ENCODE measurements at regions not wholly inside any gene's neighbourhood (a gene's known extent, or its start where the extent isn't known, plus 50 kb on each side); places are given as distances from the start of the nearest gene placed in this dataset.

- intact Hi-C loops (cut with DNase I), result no loop called here
- WGBS, 3 donors, result 21 to 37% (median 26%) methylated on average over 4 of the region's 4 CpGs
These were observed 100.4 kb upstream of the SEMA3D start for GRCh38 chr7:85287106-85287825.

GRCh38 chr7:85286446-85286845, 99.6 kb upstream of the SEMA3D start:
- TF ChIP-seq CTCF (IDR thresholded peaks at IDR 0.05), result no peak
- Histone ChIP-seq H3K4me1 (no peaks in the 10 kb centered on the region), H3K27ac (no peak overlapping the region), H3K27me3 (ENCODE audit: insufficient read depth in 3 of 3, low read length in 2 of 3) (no peaks in the 10 kb centered on the region), H3K4me3 (no peak overlapping the region), H3K36me3 (ENCODE audit: insufficient read depth in 1 of 2, low read depth in 1 of 2) (no peaks in the 10 kb centered on the region), H3K9me3 (no peaks in the 10 kb centered on the region)
- 23 to 36% (median 24%) methylated on average over 3 of the region's 3 CpGs for WGBS, 3 donors
- DNase-seq, result no peak
- no peak for ATAC-seq
- intact Hi-C loops (cut with DNase I), result no loop called here

More at GRCh38 chr7:85287106-85287825, 100.4 kb upstream of the SEMA3D start:
- ATAC-seq (no peak), DNase-seq (no peak)
- Histone ChIP-seq H3K27me3 (ENCODE audit: insufficient read depth in 3 of 3, low read length in 2 of 3) (no peaks in the 10 kb centered on the region), H3K27ac (no peak overlapping the region), H3K9me3 (no peaks in the 10 kb centered on the region), H3K4me1 (no peaks in the 10 kb centered on the region), H3K4me3 (no peak overlapping the region), H3K36me3 (ENCODE audit: insufficient read depth in 1 of 2, low read depth in 1 of 2) (no peaks in the 10 kb centered on the region)
- TF ChIP-seq CTCF (IDR thresholded peaks at IDR 0.05), result no peak

- 40 to 49% (median 43%) methylated on average over 1 of the region's 1 CpG for WGBS, 3 donors
- intact Hi-C loops (cut with DNase I), result no loop called here
- Histone ChIP-seq H3K9me3 (no peaks in the 10 kb centered on the region), H3K4me3 (no peak overlapping the region), H3K4me1 (no peaks in the 10 kb centered on the region), H3K27me3 (ENCODE audit: insufficient read depth in 3 of 3, low read length in 2 of 3) (no peaks in the 10 kb centered on the region), H3K36me3 (ENCODE audit: insufficient read depth in 1 of 2, low read depth in 1 of 2) (no peaks in the 10 kb centered on the region), H3K27ac (no peak overlapping the region)
- ATAC-seq, result no peak
- TF ChIP-seq CTCF (IDR thresholded peaks at IDR 0.05), result no peak
- DNase-seq, result no peak
These were observed 98.7 kb upstream of the SEMA3D start for GRCh38 chr7:85285527-85285926.

GRCh38 chr7:85275204-85275603, 88.3 kb upstream of the SEMA3D start:
- H3K27me3 ChIP-seq (ENCODE audit: insufficient read depth in 3 of 3, low read length in 2 of 3), result no peaks in the 10 kb centered on the region
- TF ChIP-seq CTCF (IDR thresholded peaks at IDR 0.05), result no peak
- H3K36me3 ChIP-seq (ENCODE audit: insufficient read depth in 1 of 2, low read depth in 1 of 2), result no peaks in the 10 kb centered on the region
- WGBS, 3 donors, result 58 to 62% (median 59%) methylated on average over 5 of the region's 5 CpGs
- no peak for DNase-seq
- ATAC-seq, result no peak
- no peak overlapping the region for H3K4me3 ChIP-seq
- no peak overlapping the region for H3K27ac ChIP-seq
- H3K9me3 ChIP-seq, result no peaks in the 10 kb centered on the region
- intact Hi-C loops (cut with DNase I), result no loop called here
- no peaks in the 10 kb centered on the region for H3K4me1 ChIP-seq

- intact Hi-C loops (cut with DNase I), result no loop called here
- no peaks in the 10 kb centered on the region for H3K27me3 ChIP-seq (ENCODE audit: insufficient read depth in 3 of 3, low read length in 2 of 3)
- 42 to 59% (median 56%) methylated on average over 1 of the region's 1 CpG for WGBS, 3 donors
- H3K4me3 ChIP-seq, result no peak overlapping the region
- H3K9me3 ChIP-seq, result no peaks in the 10 kb centered on the region
- DNase-seq (no peak), ATAC-seq (no peak)
- no peak overlapping the region for H3K27ac ChIP-seq
- TF ChIP-seq CTCF (IDR thresholded peaks at IDR 0.05), result no peak
- no peaks in the 10 kb centered on the region for H3K36me3 ChIP-seq (ENCODE audit: insufficient read depth in 1 of 2, low read depth in 1 of 2)
- no peaks in the 10 kb centered on the region for H3K4me1 ChIP-seq
These were observed 87.6 kb upstream of the SEMA3D start for GRCh38 chr7:85274454-85274853.

All from psoas muscle (tissue), 7 donors.